SHP77 treated with DMSO at 0.1 percent for 48 hours (cell line): ENCODE measurements at regions not wholly inside any gene's neighbourhood (a gene's known extent, or its start where the extent isn't known, plus 50 kb on each side); places are given as distances from the start of the nearest gene placed in this dataset.

ENCODE experiments used
- DNase-seq: peaks from one replicate; lab custom pipeline; 2025; lab: John Stamatoyannopoulos, UW

- no peak for DNase-seq
Measured at GRCh38 chr10:3310016-3310784, 137.6 kb upstream of the PITRM1 start.

DNA sequence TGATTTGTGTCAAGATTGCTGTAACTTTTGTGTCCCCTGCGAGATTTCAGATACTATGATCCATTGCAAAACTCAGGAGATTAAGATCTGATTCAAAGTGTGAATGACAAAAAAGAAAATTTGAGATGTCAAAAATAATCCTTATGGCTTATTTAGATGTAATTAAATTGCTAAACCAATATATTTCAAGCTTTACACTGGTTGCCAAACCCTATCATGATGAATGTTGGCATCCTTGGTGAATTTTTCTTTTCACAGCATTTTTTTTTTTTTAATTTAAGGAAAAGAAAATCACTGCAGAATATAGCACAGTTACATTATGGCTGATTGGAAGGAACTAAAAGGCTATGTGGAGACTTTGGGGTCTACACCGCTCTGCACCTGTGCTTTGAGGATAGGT, 133.5 kb upstream of the PITRM1 start:
- no peak for DNase-seq

GRCh38 chr10:3295582-3296151, 123.1 kb upstream of the PITRM1 start:
- DNase-seq: no peak

DNA sequence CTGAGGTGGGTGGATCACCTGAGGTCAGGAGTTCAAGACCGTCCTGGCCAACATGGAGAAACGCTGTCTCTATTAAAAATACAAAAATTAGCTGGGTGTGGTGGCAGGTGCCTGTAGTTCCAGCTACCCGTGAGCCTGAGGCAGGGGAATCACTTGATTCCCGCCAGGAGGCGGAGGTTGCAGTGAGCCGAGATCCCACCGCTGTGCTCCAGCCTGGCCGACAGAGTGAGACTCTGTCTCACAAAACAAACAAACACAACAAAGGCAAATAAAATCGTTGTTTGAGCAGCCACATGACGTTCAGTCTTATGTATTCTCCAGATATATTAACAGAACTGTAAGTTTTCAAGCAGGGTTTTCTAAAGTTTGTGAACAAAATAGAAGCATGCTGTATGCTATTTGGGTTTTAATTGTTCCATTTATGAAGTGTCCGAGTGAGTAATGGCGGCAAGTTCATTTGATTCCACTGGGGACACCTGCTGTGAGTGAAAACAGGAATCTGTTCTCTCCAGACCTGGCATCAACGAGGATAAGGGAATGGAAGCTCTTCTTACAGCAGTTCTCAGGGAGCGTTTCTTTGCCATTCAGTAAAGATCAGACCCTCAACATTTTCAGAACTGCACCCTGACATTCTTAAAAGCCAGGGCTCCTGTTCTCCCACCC, 122.5 kb upstream of the PITRM1 start:
- no peak for DNase-seq

DNA sequence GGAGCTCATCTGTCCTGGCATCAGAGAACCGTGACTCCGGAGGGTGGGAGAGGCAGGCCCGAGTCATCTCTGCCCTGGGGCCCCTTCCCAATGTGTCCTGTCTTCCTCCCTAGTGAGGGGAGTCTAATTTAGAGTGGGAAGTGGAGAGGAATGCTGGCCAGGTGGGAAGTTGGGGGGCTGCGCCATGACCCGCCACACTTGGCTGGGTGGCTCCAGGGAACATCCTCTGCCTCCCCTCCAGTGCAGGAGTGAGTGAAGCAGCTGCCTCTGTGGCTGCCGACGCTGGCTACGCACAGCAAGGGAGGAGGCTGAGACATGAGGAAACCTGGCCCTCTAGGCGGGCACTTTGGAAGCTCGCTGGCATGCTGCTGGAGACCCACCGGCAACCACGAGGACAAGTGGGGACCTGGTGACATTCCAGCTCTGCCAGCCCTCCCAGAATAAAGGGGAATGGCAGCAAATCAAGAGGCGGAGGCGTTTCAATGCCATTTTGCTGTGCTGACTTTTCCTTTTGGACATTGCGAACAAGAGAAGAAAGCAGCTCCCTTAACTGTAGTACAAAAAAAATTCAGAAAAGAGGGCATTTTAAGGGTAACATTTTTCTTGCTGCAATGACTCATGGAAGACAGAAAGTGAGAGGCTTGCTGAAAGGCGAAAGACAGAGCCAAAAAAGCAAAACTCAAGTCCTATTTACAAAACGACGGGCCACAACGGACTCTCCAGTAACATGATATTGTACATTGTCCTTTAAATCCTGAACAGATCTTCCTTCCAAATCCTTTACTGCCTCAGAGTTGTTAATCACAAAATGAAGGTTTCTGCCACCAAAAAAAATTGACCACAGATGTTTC, 121.2 kb upstream of the PITRM1 start:
- DNase-seq: no peak

DNA sequence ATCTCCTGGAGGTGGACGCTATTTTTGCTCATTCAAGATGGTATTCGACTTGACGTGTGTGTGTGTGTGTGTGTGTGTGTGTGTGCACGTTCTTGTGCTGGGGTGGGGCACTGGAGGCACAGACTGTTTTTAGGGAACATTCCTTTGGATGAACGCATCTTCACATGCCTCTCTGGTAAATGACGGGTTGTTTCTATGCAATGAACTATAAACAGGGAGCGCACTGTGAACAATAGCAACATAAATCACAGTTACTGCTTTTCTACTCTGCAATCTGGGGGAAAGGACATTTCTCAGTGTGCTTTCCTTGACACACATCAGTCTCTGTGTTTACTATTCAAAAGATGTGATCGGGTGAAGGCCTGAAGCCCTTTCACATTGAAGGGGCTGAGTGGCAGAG, 120.1 kb upstream of the PITRM1 start:
- no peak for DNase-seq

DNA sequence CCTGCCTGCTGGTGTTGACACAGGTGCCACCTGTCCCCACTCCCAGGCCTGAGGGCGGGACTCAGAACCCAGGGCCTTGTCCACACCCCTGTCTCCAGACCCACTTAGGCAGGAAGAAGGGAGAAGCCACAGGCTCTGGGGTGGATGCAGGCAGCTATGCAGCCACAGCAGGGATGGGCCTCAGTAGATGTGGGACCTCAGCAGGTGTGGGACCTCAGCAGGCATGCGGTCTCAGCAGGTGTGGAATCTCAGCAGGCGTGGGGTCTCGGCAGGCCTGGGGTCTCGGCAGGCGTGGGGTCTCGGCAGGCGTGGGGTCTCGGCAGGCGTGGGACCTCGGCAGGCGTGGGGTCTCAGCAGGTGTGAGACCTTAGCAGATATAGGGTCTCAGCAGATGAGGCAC, 118.0 kb upstream of the PITRM1 start:
- DNase-seq: no peak

GRCh38 chr10:3287572-3288445, 115.2 kb upstream of the PITRM1 start:
- DNase-seq: no peak

DNA sequence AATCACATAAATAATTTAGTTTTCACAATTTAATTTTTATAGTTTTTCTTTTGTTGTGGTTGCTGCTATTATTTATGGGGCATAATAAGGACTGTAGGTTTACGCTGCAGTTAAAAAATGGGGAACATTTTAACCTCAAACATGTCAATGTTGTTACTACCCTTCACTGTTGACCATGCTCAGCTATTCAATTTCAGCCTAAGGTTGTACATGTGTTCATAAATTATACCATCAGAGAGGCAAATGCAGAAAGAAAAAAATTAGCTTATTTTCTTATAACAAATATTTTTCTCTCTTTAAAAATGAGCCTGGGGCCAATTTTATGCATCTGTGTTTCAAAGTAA, 110.1 kb upstream of the PITRM1 start:
- no peak for DNase-seq

DNA sequence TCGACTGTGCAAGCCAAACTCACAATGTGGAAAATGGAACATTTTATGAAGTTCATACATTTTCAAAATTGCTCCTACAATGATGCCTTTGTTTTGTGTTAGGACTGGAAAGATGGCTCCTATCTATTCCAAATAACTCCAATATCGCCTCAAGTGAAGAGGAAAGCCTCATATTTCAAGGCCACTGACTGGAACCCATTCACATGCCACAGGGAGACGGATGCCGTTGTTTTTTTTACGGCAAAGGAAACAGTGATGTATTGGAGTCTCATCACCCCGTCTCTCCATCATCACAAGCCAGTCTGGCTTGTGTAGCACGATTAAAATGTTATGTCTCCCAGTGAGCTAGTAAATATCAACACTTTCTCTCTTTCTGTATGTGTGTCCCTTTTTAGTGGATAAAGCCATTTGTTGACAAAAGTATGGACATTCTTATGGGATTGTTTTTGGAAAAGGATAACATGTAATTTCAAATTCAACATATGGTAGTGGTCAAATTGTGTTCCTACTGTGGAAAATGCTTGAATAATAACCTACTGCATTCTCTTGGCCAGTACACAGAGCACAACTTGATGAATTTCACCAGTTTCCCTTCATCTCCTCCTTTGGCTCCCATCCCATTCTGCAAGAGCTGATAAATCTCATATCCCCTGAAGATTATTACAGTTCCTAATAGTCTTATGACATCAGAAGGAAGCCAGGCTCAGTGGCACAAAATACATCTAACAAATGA, 109.5 kb upstream of the PITRM1 start:
- DNase-seq: no peak

GRCh38 chr10:3278771-3279170, 106.2 kb upstream of the PITRM1 start:
- no peak for DNase-seq

DNA sequence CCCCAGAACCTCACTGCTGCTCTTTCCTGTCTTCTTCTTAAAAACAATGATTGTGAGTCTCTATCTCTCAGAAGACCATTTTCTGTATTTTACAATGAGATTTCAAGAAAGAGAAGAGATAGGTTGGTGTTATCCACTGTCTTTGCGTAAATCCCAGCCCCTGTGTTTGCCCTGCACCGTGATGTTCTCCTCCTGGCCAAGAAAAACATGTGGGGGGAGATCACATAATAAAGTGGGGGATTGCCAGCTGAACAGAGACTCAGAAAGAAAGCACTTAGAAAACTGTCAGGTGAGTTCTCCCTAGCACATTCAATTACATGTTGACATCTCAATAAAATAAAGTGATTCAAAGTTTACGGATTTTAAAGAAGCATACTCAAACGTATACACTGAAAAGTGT, 105.0 kb upstream of the PITRM1 start:
- DNase-seq: no peak

GRCh38 chr10:3274414-3274813, 101.8 kb upstream of the PITRM1 start:
- DNase-seq: no peak

GRCh38 chr10:3273966-3274365, 101.4 kb upstream of the PITRM1 start:
- DNase-seq: no peak

DNA sequence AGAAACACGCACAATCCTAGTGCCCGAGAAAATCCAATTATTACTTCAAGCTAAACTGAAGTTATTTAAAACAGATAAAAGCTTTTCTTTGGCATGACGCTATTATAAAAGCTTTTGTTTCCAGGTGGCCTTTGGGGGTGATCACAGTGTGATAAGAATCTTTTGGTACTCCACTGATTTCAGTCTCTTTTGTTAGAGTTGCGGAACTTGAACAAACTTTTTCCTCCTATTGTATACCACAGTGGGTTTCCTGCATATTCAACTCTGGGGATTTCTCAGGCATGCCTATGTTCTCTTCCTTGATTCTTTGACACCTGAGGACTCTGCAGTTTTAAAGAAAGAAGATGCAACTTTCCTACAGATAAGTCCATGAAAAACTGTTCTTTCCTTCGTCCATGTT, 99.7 kb upstream of the PITRM1 start:
- no peak for DNase-seq

DNA sequence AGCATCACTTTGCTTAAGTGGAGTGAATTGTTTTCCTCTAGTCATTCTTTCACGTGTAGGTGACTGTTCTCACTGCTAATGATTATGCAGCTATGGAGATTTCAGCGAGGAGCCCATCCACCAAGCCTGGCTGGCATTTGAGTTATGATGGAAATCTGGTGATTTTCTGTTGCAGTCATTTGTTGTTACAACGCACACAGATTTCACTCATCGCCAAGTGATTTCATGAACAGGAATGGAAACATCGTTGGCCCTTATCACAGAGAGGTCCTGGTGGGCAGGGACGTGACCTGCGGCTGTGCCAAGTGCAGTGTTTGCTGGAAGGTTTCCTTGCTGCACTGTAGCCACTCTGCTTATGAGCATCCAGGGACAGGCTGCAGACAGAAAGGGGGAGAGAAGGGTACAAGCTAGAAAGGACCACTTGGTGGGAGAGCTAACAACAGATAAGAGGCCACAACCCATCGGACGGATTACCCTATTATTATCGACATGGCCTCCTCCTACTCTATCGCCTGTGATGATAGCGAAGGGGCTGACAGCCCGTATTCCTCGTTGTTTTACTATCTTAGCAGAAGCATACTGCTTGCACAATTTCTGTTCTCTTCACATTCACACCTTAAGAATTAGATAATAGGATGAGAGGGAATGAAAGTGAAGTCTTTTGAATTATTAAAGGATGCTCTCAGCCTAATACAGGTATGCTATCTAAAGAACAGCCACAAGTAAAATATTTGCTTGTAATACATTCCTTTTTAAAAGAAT, 99.0 kb upstream of the PITRM1 start:
- no peak for DNase-seq

DNA sequence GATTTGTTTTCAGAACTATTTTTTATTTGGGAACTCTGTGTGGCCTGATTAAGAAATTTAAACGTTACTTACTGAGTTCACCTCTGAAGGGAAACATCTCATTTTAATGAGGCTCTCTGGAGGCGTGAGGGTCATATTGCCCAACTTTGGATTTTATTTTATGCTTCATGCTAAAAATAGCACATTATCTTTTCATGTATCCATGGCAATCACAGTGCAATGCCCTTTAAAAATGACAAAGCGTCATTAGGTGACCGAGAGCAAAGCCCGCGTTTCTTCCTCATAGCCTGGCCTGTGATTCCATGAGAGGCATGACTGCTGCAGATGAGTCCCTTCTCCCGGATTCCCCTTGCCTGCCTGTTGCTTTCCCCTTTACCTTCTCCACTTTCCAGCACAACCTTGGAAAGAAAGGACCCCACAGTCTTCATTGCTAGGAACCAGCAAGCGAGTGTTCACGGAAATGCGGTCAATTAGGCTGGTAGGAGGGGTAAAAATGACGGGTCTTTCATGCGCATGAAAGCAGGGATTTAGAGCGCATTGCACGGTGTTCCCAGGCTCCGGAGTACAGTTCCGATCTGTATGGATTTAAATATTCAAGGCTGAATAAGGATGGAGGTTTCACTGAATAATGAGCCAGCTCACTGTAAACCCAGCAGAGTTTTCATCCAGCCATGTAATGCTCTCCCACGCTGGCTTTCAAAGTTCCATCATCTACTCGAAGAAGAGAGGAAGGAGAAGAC, 98.2 kb upstream of the PITRM1 start:
- no peak for DNase-seq

DNA sequence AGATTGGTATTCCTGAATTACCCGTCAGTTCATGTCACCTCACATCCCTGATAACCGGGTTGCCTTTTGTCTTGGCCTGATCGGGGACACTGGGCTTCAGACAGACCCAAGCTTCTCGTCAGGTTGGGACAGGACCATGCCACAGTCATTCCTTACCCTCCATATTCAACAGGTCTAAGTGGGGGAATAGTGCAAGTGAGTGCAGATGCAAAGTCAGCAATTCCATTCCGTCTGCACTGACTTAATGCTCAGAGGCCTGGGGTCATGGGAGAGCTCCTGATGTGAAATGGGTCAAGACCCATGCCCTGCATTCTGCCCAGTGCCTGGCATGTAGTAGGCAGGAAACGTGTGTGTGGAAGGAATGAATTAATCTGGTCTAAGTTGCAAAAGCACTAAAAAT, 95.4 kb upstream of the PITRM1 start:
- no peak for DNase-seq

DNA sequence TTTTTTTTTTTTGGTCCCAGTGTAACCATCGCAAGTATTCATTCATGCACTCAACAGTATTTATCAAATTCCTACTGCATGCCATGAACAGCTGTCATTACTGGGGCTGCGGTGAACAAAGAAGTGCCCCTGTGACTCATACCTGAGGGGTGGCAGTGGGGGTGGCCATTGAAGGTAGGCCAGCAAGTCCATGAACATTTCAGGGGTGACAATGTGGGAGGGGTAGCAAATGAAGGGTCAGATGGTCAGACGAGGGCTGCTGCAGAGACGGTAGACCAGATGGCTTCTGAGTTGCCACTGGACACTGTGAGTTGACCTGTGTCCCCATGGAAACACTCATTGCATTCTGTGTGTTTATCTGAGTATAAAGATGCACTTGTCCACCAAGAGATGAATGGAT, 92.5 kb upstream of the PITRM1 start:
- DNase-seq: no peak
